ENCODE measurements at regions not wholly inside any gene's neighbourhood (a gene's known extent, or its start where the extent isn't known, plus 50 kb on each side); places are given as distances from the start of the nearest gene placed in this dataset.

DNA sequence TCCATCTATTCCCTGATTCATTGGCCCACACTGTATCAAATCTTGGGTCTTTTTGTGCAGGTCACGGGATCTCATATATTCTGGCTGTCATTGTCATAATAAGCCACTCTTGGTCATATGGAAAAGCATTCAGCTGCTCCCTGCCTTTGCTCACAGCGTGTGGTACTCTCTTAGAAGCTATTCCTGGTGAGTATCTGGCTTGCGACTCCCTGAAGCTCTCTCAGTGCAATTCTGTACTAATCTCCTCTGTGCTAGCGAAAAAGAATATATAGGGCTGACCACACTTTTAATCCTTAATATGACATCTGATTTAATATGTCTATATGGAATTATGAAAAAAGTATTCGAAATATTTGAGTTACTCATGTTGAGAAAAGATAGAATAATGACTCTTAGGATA, 440.8 kb upstream of the GBE1 start (continued):
- TF ChIP-seq CHD4 (IDR thresholded peaks at IDR 0.05; ENCODE audit: borderline replicate concordance): no peak
- TF ChIP-seq NR3C1 (IDR thresholded peaks at IDR 0.05): no peak
- no peak for TF ChIP-seq HOXB5 (CRISPR knock-in tag; IDR thresholded peaks at IDR 0.05)
- no peak for TF ChIP-seq RNF2 (IDR thresholded peaks at IDR 0.05; ENCODE audit: borderline replicate concordance, low read depth)
- TF ChIP-seq, protein P1, sequence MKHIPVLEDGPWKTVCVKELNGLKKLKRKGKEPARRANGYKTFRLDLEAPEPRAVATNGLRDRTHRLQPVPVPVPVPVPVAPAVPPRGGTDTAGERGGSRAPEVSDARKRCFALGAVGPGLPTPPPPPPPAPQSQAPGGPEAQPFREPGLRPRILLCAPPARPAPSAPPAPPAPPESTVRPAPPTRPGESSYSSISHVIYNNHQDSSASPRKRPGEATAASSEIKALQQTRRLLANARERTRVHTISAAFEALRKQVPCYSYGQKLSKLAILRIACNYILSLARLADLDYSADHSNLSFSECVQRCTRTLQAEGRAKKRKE (CRISPR knock-in tag; IDR thresholded peaks at IDR 0.05; ENCODE audit: low read depth): no peak

- no peak for TF ChIP-seq MYC (IDR thresholded peaks at IDR 0.05; ENCODE audit: borderline replicate concordance, low read length)
- no peak for TF ChIP-seq HOXA7 (CRISPR knock-in tag; IDR thresholded peaks at IDR 0.05)
- TF ChIP-seq ZFP36 (IDR thresholded peaks at IDR 0.05; ENCODE audit: borderline replicate concordance, partially characterized antibody): no peak
- TF ChIP-seq, protein P2, sequence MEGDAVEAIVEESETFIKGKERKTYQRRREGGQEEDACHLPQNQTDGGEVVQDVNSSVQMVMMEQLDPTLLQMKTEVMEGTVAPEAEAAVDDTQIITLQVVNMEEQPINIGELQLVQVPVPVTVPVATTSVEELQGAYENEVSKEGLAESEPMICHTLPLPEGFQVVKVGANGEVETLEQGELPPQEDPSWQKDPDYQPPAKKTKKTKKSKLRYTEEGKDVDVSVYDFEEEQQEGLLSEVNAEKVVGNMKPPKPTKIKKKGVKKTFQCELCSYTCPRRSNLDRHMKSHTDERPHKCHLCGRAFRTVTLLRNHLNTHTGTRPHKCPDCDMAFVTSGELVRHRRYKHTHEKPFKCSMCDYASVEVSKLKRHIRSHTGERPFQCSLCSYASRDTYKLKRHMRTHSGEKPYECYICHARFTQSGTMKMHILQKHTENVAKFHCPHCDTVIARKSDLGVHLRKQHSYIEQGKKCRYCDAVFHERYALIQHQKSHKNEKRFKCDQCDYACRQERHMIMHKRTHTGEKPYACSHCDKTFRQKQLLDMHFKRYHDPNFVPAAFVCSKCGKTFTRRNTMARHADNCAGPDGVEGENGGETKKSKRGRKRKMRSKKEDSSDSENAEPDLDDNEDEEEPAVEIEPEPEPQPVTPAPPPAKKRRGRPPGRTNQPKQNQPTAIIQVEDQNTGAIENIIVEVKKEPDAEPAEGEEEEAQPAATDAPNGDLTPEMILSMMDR (IDR thresholded peaks at IDR 0.05): no peak
- TF ChIP-seq SMC3 (IDR thresholded peaks at IDR 0.05): no peak
- TF ChIP-seq RARB (CRISPR knock-in tag; IDR thresholded peaks at IDR 0.05): no peak
- no peak for TF ChIP-seq EP300 (IDR thresholded peaks at IDR 0.05)
- TF ChIP-seq USF2 (IDR thresholded peaks at IDR 0.05): no peak
- TF ChIP-seq RAD21 (conservative IDR thresholded peaks at IDR 0.05 in 1 of 2, IDR thresholded peaks at IDR 0.05 in 1 of 2): no peak
- no peak for TF ChIP-seq HES2 (IDR thresholded peaks at IDR 0.05)
- no peak for TF ChIP-seq SREBF2 (IDR thresholded peaks at IDR 0.05)
- TF ChIP-seq TP53 (CRISPR knock-in tag; IDR thresholded peaks at IDR 0.05): no peak
- no peak for TF ChIP-seq HOXB13 (CRISPR knock-in tag; IDR thresholded peaks at IDR 0.05; ENCODE audit: low read depth)
- TF ChIP-seq, protein P3, sequence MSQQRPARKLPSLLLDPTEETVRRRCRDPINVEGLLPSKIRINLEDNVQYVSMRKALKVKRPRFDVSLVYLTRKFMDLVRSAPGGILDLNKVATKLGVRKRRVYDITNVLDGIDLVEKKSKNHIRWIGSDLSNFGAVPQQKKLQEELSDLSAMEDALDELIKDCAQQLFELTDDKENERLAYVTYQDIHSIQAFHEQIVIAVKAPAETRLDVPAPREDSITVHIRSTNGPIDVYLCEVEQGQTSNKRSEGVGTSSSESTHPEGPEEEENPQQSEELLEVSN (IDR thresholded peaks at IDR 0.05; ENCODE audit: borderline replicate concordance, low read depth): no peak
- no peak for TF ChIP-seq CBX8 (IDR thresholded peaks at IDR 0.05)
- no peak for TF ChIP-seq ZSCAN20 (CRISPR knock-in tag; IDR thresholded peaks at IDR 0.05)
- TF ChIP-seq HEYL (CRISPR knock-in tag; IDR thresholded peaks at IDR 0.05): no peak
- TF ChIP-seq CHD4 (IDR thresholded peaks at IDR 0.05; ENCODE audit: borderline replicate concordance): no peak
- no peak for TF ChIP-seq FOSL2 (IDR thresholded peaks at IDR 0.05)
- TF ChIP-seq FOSL2 (CRISPR knock-in tag; IDR thresholded peaks at IDR 0.05): no peak
- no peak for TF ChIP-seq CBX2 (IDR thresholded peaks at IDR 0.05; ENCODE audit: borderline replicate concordance, low read depth)
- no peak for ATAC-seq
- ChIA-PET CTCF (no interaction called here), POLR2A (no interaction called here)
- Histone ChIP-seq H3K4me2 (no peak overlapping the region), H3K27ac (no peak overlapping the region), H3K4me3 (no peak overlapping the region), H3K9me3 (no peaks in the 10 kb centered on the region), H3K4me1 (no peaks in the 10 kb centered on the region)
- DNase-seq (ENCODE audit: low read depth in 1 of 2, low spot score in 1 of 2): no peak
- no peak for FAIRE-seq
- 18% methylated on average over 2 of the region's 2 CpGs for WGBS (ENCODE audit: missing lambda C conversion rate)
These were observed 439.9 kb upstream of the GBE1 start for GRCh38 chr3:82201316-82201715.
